BLaER1 (cell line): ENCODE measurements at regions not wholly inside any gene's neighbourhood (a gene's known extent, or its start where the extent isn't known, plus 50 kb on each side); places are given as distances from the start of the nearest gene placed in this dataset.

Experiments
- H3K27ac ChIP-seq: shearing (Covaris generic); formaldehyde crosslinking; 2 replicates; pipeline ENCODE4 v1.8.1; 2022
- H3K27me3 ChIP-seq: shearing (Covaris generic); formaldehyde crosslinking; 2 replicates; pipeline ENCODE4 v1.8.1; 2022
- H3K36me3 ChIP-seq: shearing (Covaris generic); formaldehyde crosslinking; 2 replicates; pipeline ENCODE4 v1.8.1; 2022
- H3K4me1 ChIP-seq: shearing (Covaris generic); formaldehyde crosslinking; 2 replicates; pipeline ENCODE4 v1.8.1; 2022
- H3K4me2 ChIP-seq: shearing (Covaris generic); formaldehyde crosslinking; 2 replicates; pipeline ENCODE4 v1.8.1; 2022
- H3K4me3 ChIP-seq: shearing (Covaris generic); formaldehyde crosslinking; 2 replicates; pipeline ENCODE4 v1.8.1; 2022
- H3K9ac ChIP-seq: shearing (Covaris generic); formaldehyde crosslinking; 2 replicates; pipeline ENCODE4 v1.8.1; 2022
- H3K9me3 ChIP-seq: shearing (Covaris generic); formaldehyde crosslinking; 2 replicates; pipeline ENCODE4 v1.8.1; 2022
- H4K20me1 ChIP-seq: shearing (Covaris generic); formaldehyde crosslinking; 2 replicates; pipeline ENCODE4 v1.8.1; 2022
- Cebpa-rat ChIP-seq: shearing (Covaris generic); IDR thresholded peaks from 2 replicates; pipeline ENCODE4 v1.8.1; 2022

DNA sequence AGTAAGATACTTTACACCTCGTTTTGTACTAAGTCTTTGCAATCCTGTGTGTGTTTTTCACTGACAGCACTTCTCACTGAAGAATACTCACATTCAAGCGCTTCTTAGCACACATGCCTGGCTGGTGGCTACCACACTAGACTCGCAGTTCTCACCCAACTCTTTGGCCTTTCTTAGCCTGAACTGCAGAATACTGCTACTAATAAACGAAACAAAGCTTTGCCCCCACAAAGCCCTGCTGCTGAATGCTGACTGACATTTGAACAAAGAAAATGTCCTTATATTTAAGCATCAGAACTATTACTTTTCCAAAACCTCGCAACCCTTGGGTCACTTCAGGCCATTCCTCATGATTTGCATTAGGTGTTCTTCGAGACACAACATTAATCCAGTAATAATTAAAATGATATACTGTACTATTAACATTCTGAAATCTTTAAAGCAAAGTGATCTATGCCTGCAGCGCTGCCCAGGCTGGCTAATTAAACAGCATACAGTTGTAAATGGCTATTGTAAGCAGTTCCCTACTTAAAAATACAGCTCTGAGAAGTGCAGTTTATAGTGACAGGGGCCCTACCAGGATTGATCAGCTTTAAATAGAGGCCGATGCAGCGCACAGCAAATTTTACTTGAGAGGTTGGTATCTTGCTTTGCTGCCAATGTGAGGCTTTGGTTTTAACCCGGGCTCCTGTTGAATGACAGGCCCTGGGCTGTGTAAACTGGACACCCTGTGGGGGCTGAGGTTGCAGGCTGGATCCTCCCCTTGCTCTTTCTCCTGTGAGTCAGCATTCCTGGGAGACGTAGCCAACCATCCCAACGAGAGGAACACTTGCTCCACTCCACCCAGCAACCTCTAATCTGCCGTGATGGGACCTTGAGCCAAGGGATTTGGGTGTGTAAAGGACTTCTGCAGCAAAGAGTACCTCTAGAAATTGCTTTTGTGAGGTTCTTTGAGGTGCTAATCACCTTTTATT, 899.0 kb downstream of the TFAP2A start:
- no peaks in the 10 kb centered on the region for H3K36me3 ChIP-seq
- H4K20me1 ChIP-seq: no peaks in the 10 kb centered on the region
- H3K27me3 ChIP-seq: no peaks in the 10 kb centered on the region
- no peaks in the 10 kb centered on the region for H3K4me1 ChIP-seq
- H3K27ac ChIP-seq: no peak overlapping the region
- H3K9me3 ChIP-seq: no peaks in the 10 kb centered on the region
- no peak overlapping the region for H3K4me2 ChIP-seq
- H3K9ac ChIP-seq: no peak overlapping the region
- no peak for TF ChIP-seq Cebpa-rat
- no peak overlapping the region for H3K4me3 ChIP-seq

DNA sequence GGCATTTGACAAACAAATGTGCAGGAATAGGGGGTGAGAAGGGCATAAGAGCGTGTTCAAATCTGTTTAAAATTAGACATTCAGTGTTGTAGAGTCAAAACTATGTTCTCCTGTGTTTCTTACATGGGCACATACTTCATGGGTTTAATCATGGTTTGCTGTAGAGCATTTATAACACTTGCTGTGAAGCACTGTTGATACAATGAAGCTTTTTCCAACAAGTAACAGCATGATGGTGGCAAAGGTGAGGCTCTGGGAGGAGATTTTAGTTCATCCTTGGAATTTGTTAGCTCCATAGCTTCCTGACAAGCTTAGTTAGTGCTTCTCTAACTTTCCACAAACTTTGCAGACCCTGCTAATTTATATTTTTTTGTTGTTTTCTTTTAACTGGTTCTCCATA, 900.7 kb downstream of the TFAP2A start:
- no peak overlapping the region for H3K4me2 ChIP-seq
- no peak for TF ChIP-seq Cebpa-rat
- no peak overlapping the region for H3K4me3 ChIP-seq
- H4K20me1 ChIP-seq: no peaks in the 10 kb centered on the region
- no peaks in the 10 kb centered on the region for H3K9me3 ChIP-seq
- H3K36me3 ChIP-seq: no peaks in the 10 kb centered on the region
- H3K4me1 ChIP-seq: no peaks in the 10 kb centered on the region
- no peak overlapping the region for H3K9ac ChIP-seq
- no peak overlapping the region for H3K27ac ChIP-seq
- no peaks in the 10 kb centered on the region for H3K27me3 ChIP-seq

DNA sequence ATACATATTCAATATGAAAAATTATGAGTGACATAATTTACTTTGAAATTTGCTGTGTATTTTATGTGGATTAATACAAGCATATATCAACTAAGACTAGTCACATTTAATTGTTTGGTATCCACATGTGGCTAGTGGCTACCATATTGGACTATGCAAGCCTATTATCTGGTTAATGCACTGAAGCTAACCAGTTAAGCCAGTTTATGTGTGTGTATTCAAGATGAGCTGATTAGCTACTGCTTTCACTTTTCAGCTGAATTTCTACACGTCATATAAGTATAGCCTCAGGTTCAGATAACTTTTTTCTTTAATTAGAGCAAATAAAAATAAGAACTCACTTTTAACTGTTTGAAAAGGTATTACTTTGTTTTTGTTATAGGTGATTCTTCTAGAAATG, 903.7 kb downstream of the TFAP2A start:
- H3K9me3 ChIP-seq: no peaks in the 10 kb centered on the region
- no peaks in the 10 kb centered on the region for H4K20me1 ChIP-seq
- no peak overlapping the region for H3K27ac ChIP-seq
- no peaks in the 10 kb centered on the region for H3K27me3 ChIP-seq
- H3K4me1 ChIP-seq: no peaks in the 10 kb centered on the region
- H3K36me3 ChIP-seq: no peaks in the 10 kb centered on the region
- H3K4me2 ChIP-seq: no peak overlapping the region
- H3K9ac ChIP-seq: no peak overlapping the region
- TF ChIP-seq Cebpa-rat: no peak
- H3K4me3 ChIP-seq: no peak overlapping the region

DNA sequence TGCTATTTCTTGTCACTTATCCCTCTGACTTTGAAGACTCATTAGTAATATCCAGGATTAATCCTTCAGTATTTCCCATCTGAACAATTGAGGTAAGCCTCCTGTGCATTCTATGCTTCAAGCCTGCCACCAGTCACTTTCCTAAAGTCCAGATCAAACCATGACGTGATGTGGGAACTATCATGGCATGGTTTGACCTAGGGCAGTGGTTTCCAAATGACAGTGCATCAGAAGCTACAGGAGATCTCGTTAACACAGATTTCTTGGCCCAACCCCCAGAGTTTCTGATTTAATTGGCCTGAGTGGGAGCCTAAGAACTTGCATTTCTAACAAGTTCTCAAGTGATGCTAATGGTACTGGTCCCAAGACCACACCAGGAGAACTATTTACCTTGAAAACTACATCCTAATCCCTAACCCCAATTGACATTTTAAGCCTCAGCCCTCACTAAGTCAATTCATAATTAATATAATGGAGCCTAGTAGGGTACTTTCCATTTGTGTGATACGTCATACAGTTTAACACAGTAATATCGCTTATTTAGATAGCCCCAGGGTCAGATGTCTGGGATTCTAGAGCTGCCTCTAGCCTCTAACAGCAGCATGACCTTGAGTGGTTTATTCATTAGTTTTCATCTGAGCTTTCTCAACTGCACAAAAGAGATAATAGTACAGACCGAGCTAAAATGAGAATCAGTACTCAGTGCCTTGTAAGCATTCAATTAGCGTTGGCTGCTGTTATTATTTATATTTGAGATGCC, 907.6 kb downstream of the TFAP2A start:
- Histone ChIP-seq H3K4me1 (no peaks in the 10 kb centered on the region), H3K9me3 (no peaks in the 10 kb centered on the region), H3K9ac (no peak overlapping the region), H3K27ac (no peak overlapping the region), H3K4me3 (no peak overlapping the region), H3K36me3 (no peaks in the 10 kb centered on the region), H3K4me2 (no peak overlapping the region), H3K27me3 (no peaks in the 10 kb centered on the region), H4K20me1 (no peaks in the 10 kb centered on the region)
- TF ChIP-seq Cebpa-rat: no peak

DNA sequence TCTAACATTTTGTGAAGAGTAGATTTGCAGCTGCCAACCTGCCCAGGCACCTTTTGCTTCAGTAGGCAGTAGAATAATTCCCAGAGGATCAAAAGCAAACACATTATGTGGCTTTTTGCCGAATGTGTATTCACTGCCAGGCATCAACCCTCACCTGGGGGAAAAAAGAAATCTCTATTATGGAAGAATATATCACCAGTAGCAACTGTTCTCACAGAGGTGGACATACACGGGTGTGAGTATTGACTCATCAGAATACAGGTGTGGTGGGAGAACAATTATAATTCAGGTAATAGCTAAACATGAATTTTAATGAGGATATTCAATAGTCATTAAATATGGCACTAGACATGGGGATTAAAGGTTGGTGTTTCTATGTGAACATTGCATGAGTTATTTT, 910.7 kb downstream of the TFAP2A start:
- H3K9ac ChIP-seq: no peak overlapping the region
- H3K36me3 ChIP-seq: no peaks in the 10 kb centered on the region
- no peak overlapping the region for H3K4me3 ChIP-seq
- H3K27me3 ChIP-seq: no peaks in the 10 kb centered on the region
- H3K4me1 ChIP-seq: no peaks in the 10 kb centered on the region
- H3K4me2 ChIP-seq: no peak overlapping the region
- no peak for TF ChIP-seq Cebpa-rat
- no peaks in the 10 kb centered on the region for H3K9me3 ChIP-seq
- no peaks in the 10 kb centered on the region for H4K20me1 ChIP-seq
- H3K27ac ChIP-seq: no peak overlapping the region

DNA sequence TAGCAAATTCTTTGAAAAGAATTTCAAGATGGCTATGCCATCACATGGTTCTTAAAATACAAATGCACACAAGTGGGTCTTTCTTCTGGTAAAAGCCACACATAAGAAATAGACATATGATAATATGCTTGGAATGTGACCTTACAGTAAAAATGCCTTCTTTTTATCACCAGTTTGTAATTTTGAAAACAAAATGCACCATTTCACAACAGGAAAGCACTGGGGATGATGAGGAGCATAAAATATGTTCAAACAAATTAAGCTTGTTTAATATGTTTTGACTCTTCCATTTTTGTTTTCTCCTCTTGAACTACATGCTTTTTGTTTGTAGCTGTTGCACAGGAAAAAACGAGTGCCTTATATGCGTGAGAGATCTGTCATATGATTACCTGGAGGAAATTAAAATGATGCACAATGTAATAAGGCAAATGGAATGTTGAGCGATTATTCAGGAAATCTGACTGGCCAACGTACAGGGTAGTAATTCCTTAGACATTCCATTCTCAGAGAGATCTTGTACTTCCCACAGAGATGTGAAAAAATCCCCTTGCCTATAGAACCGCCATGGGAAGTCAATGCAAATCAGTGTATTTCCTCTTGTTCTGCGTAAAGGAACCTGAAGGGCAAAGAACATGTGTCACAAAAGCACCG, 911.6 kb downstream of the TFAP2A start:
- no peak for TF ChIP-seq Cebpa-rat
- Histone ChIP-seq H3K27me3 (no peaks in the 10 kb centered on the region), H3K9ac (no peak overlapping the region), H3K9me3 (no peaks in the 10 kb centered on the region), H4K20me1 (no peaks in the 10 kb centered on the region), H3K27ac (no peak overlapping the region), H3K4me3 (no peak overlapping the region), H3K4me1 (no peaks in the 10 kb centered on the region), H3K36me3 (no peaks in the 10 kb centered on the region), H3K4me2 (no peak overlapping the region)

DNA sequence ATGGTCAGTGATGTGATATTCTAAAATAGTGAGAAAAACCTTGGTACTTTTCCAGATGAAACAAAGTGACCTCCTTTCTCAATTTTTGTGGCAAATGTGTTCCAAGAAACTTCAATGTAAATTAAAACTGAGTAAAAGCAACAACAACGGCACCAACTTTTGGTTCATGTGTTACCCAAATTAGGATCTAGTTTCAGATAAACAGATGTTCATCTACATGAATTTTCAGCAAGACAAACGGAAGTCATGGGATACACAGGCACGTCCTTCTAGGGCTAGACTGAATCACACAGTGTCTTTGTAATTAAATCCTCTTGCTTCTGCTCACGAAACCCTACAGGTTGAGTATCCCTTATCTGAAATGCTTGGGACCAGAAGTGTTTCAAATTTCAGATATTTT, 915.2 kb downstream of the TFAP2A start:
- TF ChIP-seq Cebpa-rat: no peak
- H3K36me3 ChIP-seq: no peaks in the 10 kb centered on the region
- H3K9ac ChIP-seq: no peak overlapping the region
- no peaks in the 10 kb centered on the region for H4K20me1 ChIP-seq
- H3K4me1 ChIP-seq: no peaks in the 10 kb centered on the region
- no peaks in the 10 kb centered on the region for H3K9me3 ChIP-seq
- H3K27me3 ChIP-seq: no peaks in the 10 kb centered on the region
- no peak overlapping the region for H3K27ac ChIP-seq
- no peak overlapping the region for H3K4me2 ChIP-seq
- H3K4me3 ChIP-seq: no peak overlapping the region

DNA sequence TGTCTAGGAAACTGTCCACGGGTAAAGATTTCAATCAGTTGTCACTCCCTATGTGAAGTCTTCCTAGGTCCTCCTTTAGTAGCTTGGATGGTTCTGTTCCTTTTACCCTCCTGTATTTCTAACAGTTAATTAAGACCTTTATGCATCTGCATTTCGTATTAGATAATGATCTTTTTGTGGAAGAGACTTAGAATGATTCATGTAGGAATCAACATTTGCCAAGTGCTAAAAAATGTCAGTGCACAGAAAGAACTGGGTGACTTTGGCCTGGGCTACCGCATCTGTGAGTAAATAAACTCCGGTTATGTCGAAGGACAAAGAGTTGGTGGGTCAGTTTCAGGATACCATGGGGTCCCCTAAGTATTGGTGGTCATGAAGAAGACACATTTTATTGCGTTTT, 918.0 kb downstream of the TFAP2A start:
- TF ChIP-seq Cebpa-rat: no peak
- H4K20me1 ChIP-seq: no peaks in the 10 kb centered on the region
- no peaks in the 10 kb centered on the region for H3K9me3 ChIP-seq
- H3K4me3 ChIP-seq: no peak overlapping the region
- no peaks in the 10 kb centered on the region for H3K36me3 ChIP-seq
- no peak overlapping the region for H3K4me2 ChIP-seq
- no peak overlapping the region for H3K9ac ChIP-seq
- no peaks in the 10 kb centered on the region for H3K4me1 ChIP-seq
- H3K27ac ChIP-seq: no peak overlapping the region
- H3K27me3 ChIP-seq: no peaks in the 10 kb centered on the region

DNA sequence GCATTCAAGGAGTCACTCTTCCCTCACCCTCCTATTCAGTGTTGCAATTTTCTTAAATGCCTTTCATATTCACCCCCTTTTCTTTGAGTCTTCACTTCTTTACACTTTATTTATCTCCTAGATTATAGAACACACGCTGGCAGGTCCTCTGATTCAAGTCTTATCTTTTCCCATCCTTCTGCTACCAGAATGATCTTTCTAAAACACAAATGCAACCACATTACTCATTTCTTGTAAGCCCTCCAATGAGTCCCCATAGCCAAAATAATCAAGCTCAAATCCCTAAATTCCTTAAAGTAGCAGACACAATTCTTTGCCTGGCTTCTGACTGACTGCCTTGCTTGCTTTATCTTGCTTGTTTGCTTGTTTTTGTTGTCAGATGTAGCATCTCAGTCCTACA, 920.0 kb downstream of the TFAP2A start:
- Histone ChIP-seq H3K36me3 (no peaks in the 10 kb centered on the region), H3K4me3 (no peak overlapping the region), H4K20me1 (no peaks in the 10 kb centered on the region), H3K9ac (no peak overlapping the region), H3K27me3 (no peaks in the 10 kb centered on the region), H3K4me2 (no peak overlapping the region), H3K9me3 (no peaks in the 10 kb centered on the region), H3K4me1 (no peaks in the 10 kb centered on the region), H3K27ac (no peak overlapping the region)
- TF ChIP-seq Cebpa-rat: no peak

DNA sequence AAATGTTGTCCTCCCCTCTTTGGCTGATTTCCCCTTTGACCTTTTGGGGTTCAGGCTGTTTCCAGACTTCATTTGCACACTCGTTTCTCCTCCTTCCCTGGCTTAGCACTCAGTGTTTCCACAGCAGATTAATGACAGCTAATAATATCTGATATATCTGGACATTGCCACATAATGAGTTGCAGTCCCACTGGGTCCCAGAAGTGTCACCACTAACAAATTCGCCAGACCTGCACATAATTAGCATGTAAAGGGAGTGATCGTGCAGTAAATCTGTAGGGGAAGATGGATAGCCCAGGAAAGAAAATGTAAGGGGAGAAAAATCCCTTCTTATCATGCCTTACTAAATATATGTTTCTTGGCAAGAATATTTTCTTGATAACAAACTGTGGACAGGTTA, 922.1 kb downstream of the TFAP2A start:
- TF ChIP-seq Cebpa-rat: no peak
- H3K36me3 ChIP-seq: no peaks in the 10 kb centered on the region
- no peak overlapping the region for H3K9ac ChIP-seq
- no peak overlapping the region for H3K4me2 ChIP-seq
- no peaks in the 10 kb centered on the region for H4K20me1 ChIP-seq
- no peaks in the 10 kb centered on the region for H3K4me1 ChIP-seq
- no peaks in the 10 kb centered on the region for H3K9me3 ChIP-seq
- no peak overlapping the region for H3K27ac ChIP-seq
- no peak overlapping the region for H3K4me3 ChIP-seq
- H3K27me3 ChIP-seq: no peaks in the 10 kb centered on the region
